ENCODE measurements at regions not wholly inside any gene's neighbourhood (a gene's known extent, or its start where the extent isn't known, plus 50 kb on each side); places are given as distances from the start of the nearest gene placed in this dataset.

GRCh38 chr5:124866355-124867136, 120.1 kb upstream of the ZNF608 start:
- Mint-ChIP-seq H3K27ac (ENCODE audit: unreplicated experiment) (no peak overlapping the region), H3K4me1 (ENCODE audit: low read depth, unreplicated experiment) (peaks cover 2% of the 10 kb centered on the region)

GRCh38 chr5:124867137-124867704, 120.8 kb upstream of the ZNF608 start:
- Mint-ChIP-seq H3K4me3 (ENCODE audit: unreplicated experiment) (no peak overlapping the region), H3K4me1 (ENCODE audit: low read depth, unreplicated experiment) (peaks cover 2% of the 10 kb centered on the region), H3K36me3 (ENCODE audit: unreplicated experiment) (no peaks in the 10 kb centered on the region), H3K27me3 (ENCODE audit: unreplicated experiment) (peaks cover 2% of the 10 kb centered on the region), H3K9me3 (ENCODE audit: unreplicated experiment) (no peaks in the 10 kb centered on the region), H3K27ac (ENCODE audit: unreplicated experiment) (no peak overlapping the region)
- DNase-seq = no peak
- no peak for TF ChIP-seq CTCF (IDR thresholded peaks at IDR 0.05; ENCODE audit: partially characterized antibody, unreplicated experiment)

More at GRCh38 chr5:124866355-124867136, 120.1 kb upstream of the ZNF608 start:
- no peak for TF ChIP-seq CTCF (IDR thresholded peaks at IDR 0.05; ENCODE audit: partially characterized antibody, unreplicated experiment)
- H3K36me3 Mint-ChIP-seq (ENCODE audit: unreplicated experiment) = no peaks in the 10 kb centered on the region
- no peak overlapping the region for H3K4me3 Mint-ChIP-seq (ENCODE audit: unreplicated experiment)
- DNase-seq = no peak
- H3K9me3 Mint-ChIP-seq (ENCODE audit: unreplicated experiment) = no peaks in the 10 kb centered on the region
- peaks cover 2% of the 10 kb centered on the region for H3K27me3 Mint-ChIP-seq (ENCODE audit: unreplicated experiment)

- no peaks in the 10 kb centered on the region for H3K9me3 Mint-ChIP-seq (ENCODE audit: unreplicated experiment)
- H3K27me3 Mint-ChIP-seq (ENCODE audit: unreplicated experiment) = peaks cover 2% of the 10 kb centered on the region
- no peak overlapping the region for H3K27ac Mint-ChIP-seq (ENCODE audit: unreplicated experiment)
- peaks cover 2% of the 10 kb centered on the region for H3K4me1 Mint-ChIP-seq (ENCODE audit: low read depth, unreplicated experiment)
- H3K4me3 Mint-ChIP-seq (ENCODE audit: unreplicated experiment) = no peak overlapping the region
- TF ChIP-seq CTCF (IDR thresholded peaks at IDR 0.05; ENCODE audit: partially characterized antibody, unreplicated experiment) = no peak
- no peaks in the 10 kb centered on the region for H3K36me3 Mint-ChIP-seq (ENCODE audit: unreplicated experiment)
- DNase-seq = no peak
These were observed 122.2 kb upstream of the ZNF608 start for GRCh38 chr5:124868676-124869075.

GRCh38 chr5:124869426-124870033, 123.1 kb upstream of the ZNF608 start:
- no peak for TF ChIP-seq CTCF (IDR thresholded peaks at IDR 0.05; ENCODE audit: partially characterized antibody, unreplicated experiment)
- no peaks in the 10 kb centered on the region for H3K36me3 Mint-ChIP-seq (ENCODE audit: unreplicated experiment)
- H3K27ac Mint-ChIP-seq (ENCODE audit: unreplicated experiment) = no peak overlapping the region
- H3K4me1 Mint-ChIP-seq (ENCODE audit: low read depth, unreplicated experiment) = peaks cover 2% of the 10 kb centered on the region
- peaks cover 2% of the 10 kb centered on the region for H3K27me3 Mint-ChIP-seq (ENCODE audit: unreplicated experiment)
- DNase-seq = no peak
- no peaks in the 10 kb centered on the region for H3K9me3 Mint-ChIP-seq (ENCODE audit: unreplicated experiment)
- H3K4me3 Mint-ChIP-seq (ENCODE audit: unreplicated experiment) = no peak overlapping the region

GRCh38 chr5:124870070-124870469, 123.6 kb upstream of the ZNF608 start:
- Mint-ChIP-seq H3K36me3 (ENCODE audit: unreplicated experiment) (no peaks in the 10 kb centered on the region), H3K4me1 (ENCODE audit: low read depth, unreplicated experiment) (peaks cover 2% of the 10 kb centered on the region), H3K27ac (ENCODE audit: unreplicated experiment) (no peak overlapping the region), H3K27me3 (ENCODE audit: unreplicated experiment) (peaks cover 2% of the 10 kb centered on the region), H3K4me3 (ENCODE audit: unreplicated experiment) (no peak overlapping the region), H3K9me3 (ENCODE audit: unreplicated experiment) (no peaks in the 10 kb centered on the region)
- no peak for DNase-seq
- TF ChIP-seq CTCF (IDR thresholded peaks at IDR 0.05; ENCODE audit: partially characterized antibody, unreplicated experiment) = no peak

All from glutamatergic neuron (in vitro differentiated cells).